ENCODE measurements at regions not wholly inside any gene's neighbourhood (a gene's known extent, or its start where the extent isn't known, plus 50 kb on each side); places are given as distances from the start of the nearest gene placed in this dataset.

GRCh38 chr3:118406562-118406961 is 628.1 kb downstream of the IGSF11 start:
- no peak for DNase-seq

- no peak for DNase-seq
Measured at GRCh38 chr3:118408431-118408830, 626.2 kb downstream of the IGSF11 start.

- no peak for DNase-seq
Measured at GRCh38 chr3:118412503-118412902, 622.1 kb downstream of the IGSF11 start.

DNA sequence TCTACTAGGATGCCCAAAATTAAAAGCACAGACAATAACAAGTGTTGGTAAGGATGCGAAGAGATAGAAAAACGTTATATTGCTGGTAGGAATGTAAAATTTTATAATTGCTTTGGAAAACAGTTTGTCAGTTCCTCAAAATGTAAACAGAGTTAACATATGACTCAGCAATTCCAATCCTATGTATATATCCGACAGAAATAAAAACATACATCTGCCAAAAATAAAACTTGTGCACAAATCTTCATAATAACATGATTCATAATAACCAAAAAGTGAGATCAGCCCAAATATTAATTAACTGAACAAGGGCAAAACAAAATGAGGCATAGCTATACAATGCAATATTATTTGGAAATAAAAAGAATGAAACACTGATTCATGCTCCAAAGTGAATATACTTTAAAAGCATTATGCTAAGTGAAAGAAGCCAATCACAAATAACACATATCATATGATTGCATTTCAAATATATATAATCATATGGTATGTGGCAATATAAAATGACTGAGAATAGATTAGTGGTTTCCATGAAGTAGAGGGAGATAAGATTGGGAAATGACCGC is 609.3 kb downstream of the IGSF11 start:
- DNase-seq, result no peak

DNA sequence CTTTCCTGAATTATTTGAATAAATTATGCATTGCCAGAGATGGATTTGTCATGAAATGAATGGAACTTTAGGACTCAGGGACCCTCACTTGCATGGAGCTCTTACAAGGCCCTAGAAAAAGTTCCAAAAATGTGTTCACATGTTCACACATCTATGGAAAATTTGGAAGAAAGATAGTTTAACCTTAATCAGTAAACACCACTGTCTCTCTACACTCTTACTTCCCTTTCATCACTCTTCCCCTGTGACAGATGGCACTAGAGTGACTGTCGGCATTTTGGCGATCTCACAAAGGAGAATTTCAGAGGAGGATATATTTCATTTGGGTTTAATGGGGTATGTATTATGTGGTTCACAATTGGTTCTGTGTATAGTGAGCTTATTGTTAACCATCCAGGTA is 600.8 kb downstream of the IGSF11 start:
- no peak for DNase-seq

DNA sequence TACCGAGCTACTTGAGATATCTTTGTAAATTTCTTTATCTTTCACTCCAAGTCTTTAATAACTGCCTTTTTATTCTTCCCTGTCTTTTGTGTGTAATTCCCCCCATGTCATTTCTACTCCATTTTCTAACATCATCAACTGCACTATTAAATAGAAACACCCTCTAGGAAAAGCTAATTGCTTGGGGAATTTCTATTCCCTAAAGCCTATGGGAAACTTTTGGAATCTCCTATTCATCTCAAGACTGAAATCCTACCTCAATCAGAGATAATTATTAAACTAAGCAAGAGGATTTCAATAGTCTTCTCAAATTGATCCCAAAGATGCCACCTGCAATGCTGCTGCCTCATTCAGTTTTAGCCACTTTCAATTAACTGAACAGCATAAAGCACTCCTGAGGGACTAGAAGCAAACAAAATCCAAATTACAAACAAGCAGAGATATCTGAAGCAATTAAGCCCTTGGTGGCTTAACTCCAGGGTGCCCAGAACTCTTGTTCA is 598.7 kb downstream of the IGSF11 start:
- no peak for DNase-seq

- DNase-seq, result no peak
Measured at GRCh38 chr3:118436697-118437262, 597.9 kb downstream of the IGSF11 start.

DNA sequence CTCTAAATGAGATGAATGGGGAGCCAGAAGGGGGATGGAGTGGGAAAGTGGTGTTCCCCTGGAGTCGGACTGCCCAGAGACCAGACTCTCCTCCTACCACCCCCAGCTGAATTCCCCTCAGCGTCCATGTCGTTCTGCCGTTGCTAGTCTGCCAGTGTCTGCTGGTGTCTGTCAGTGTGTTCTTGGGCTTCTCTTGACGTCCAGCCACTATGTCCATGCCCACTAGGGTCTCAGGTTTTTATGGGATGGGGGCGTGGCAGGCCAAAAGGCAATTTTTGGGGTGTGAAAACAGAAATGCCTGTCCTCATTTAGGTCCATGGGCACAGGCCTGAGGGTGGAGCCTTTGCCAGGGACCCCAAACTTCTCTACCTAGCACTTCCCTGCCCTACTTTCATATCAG is 589.6 kb downstream of the IGSF11 start:
- DNase-seq, result no peak

GRCh38 chr3:118447339-118447738 is 587.3 kb downstream of the IGSF11 start:
- no peak for DNase-seq

DNA sequence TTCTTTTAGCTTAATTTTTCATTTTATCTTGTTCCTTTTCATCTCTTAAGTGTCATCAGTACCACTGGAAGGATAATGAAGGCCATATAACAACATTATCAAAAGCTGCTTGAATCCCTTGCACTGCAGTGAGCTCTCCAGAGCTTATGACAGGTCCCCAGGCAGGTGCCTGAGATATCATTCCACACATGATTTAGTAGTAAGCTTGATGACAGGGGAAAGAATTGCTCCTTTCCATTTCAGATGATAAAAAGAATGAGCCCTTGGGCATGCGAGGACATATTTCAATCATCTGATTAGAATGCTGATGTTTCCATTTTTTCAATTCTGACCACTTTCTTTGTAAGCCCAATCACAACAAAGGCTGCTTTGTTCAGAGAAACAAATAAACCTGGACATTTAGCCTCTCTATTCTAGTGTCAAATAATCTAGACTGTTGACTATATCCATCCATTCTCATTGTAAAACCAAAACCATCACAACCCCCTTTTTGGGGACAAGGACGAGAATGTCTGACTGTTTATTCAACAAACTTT is 567.8 kb downstream of the IGSF11 start:
- DNase-seq, result no peak

DNA sequence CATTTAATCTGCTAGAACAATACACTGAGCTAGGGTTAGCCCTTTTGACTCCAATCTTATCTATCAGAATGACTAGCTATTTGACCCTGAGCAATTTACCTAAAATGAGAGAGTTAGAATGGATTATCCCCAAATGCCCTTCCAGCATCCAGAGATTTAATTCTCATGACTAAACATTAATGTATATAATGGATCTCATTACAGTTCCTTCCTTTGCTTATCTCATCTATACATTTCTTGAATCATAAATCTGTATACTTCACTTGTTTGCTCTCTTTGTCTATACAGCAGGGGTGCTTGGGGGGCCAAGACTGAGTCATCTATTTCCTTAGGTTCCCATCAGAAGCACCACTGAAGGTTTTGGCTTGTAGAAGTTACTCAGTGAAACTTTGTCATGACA is 565.8 kb downstream of the IGSF11 start:
- no peak for DNase-seq

DNA sequence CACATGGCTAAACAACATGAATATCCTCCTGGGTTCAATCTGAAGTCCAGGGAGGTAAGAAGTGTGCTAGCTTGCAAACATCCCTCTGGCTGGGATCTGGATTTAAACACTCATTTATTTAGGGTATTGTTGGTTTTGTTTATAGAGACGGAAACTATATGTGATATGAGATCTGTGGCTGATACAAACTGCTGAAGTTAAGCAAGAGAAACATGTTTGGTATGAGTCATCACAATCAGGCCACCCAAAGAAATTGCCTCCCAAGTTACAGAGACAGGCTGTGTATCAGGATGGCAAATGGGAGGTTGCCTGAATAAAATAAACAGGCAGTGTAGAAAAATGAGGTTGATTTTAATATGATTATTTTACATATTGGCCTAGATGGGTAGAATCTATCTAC is 562.1 kb downstream of the IGSF11 start:
- DNase-seq, result no peak

GRCh38 chr3:118473343-118473742 is 561.3 kb downstream of the IGSF11 start:
- DNase-seq, result no peak

- DNase-seq, result no peak
Measured at GRCh38 chr3:118476885-118477618, 557.6 kb downstream of the IGSF11 start.

- no peak for DNase-seq
Measured at GRCh38 chr3:118477768-118478167, 556.9 kb downstream of the IGSF11 start.

DNA sequence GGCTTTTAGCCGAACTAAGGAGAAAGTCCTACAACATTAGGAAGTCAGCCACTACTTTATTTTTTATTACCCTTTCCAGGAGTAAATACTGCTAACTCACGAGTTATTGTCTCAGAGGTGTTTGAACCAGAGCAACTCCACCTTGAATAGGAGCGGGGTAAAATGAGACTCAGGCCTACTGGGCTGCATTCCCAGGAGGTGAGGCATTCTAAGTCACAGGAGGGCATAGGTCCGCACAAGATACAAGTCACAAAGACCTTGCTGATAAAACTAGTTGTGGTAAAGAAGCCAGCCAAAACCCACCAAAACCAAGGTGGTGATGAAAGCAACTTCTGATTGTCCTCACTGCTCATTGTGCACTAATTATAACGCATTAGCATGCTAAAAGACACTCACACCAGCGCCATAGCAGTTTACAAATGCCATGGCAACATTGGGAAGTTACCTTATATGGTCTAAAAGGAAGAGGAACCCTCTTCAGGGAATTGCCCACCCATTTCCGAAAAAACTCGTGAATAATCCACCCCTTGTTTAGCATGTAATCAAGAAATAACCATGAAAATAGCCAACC is 555.9 kb downstream of the IGSF11 start:
- DNase-seq, result no peak

- no peak for DNase-seq
Measured at GRCh38 chr3:118479376-118479775, 555.3 kb downstream of the IGSF11 start.

- no peak for DNase-seq
Measured at GRCh38 chr3:118480101-118480860, 554.4 kb downstream of the IGSF11 start.

- no peak for DNase-seq
Measured at GRCh38 chr3:118485693-118486092, 549.0 kb downstream of the IGSF11 start.

GRCh38 chr3:118487734-118488133 is 546.9 kb downstream of the IGSF11 start:
- DNase-seq, result no peak

- no peak for DNase-seq
Measured at GRCh38 chr3:118488732-118489131, 545.9 kb downstream of the IGSF11 start.

- DNase-seq, result no peak
Measured at GRCh38 chr3:118495206-118495605, 539.4 kb downstream of the IGSF11 start.

DNA sequence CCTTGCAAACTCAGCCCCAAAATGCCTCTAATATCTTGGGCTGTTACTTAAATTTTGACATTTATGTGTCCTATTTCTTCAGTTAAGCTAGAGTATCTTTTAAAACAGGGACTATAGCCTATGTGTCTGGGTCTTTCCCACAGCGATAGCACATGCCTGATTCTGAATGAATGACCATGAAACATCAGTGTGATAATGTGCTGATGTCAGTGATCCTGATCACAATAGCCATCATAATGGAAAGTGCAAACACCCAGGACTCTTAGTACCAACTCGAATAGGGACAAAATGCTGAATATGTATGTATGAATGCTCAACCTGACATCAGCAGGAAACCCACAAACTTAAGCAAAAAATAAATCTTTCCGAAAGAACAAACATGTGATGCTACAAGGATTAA is 537.4 kb downstream of the IGSF11 start:
- no peak for DNase-seq
